Right hindlimb (tissue), 1 donor: ENCODE measurements at regions not wholly inside any gene's neighbourhood (a gene's known extent, or its start where the extent isn't known, plus 50 kb on each side); places are given as distances from the start of the nearest gene placed in this dataset.

Experiments used
- DNase-seq: peaks from one replicate; pipeline ENCODE4 v3.0.0-alpha.2; 2018

DNA sequence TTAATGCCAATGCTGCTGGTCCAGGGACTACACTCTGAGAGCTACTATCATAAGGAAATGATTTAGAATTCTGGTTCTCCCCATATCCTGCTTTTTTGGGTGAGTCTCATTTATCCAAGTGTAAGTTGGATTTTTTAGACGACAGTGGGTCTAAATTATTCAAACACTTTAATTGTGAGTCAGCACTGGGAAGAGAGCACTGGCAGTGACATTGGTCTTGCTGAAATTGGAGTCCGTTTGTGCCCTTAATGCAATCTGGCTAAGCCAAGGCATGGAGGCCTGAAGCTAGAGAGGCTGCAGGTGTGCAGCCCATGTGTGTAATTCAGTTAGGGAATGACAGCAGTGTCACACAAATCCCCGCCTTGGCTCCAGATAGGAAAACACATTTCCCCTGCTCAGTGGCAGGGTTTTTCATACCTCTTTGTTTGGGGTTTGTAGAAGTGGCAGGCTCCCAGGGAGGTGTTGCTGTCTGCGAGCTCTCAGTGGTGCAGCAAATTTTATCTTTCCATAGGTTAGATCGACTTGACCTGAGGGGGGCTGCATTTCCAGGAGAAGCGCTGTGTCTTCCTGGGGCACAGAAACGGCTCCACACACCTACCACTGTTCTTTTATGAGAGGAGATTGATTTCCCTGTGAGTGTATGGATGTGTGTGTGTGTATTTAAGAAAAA, 197.7 kb downstream of the CD47 start:
- DNase-seq = no peak

DNA sequence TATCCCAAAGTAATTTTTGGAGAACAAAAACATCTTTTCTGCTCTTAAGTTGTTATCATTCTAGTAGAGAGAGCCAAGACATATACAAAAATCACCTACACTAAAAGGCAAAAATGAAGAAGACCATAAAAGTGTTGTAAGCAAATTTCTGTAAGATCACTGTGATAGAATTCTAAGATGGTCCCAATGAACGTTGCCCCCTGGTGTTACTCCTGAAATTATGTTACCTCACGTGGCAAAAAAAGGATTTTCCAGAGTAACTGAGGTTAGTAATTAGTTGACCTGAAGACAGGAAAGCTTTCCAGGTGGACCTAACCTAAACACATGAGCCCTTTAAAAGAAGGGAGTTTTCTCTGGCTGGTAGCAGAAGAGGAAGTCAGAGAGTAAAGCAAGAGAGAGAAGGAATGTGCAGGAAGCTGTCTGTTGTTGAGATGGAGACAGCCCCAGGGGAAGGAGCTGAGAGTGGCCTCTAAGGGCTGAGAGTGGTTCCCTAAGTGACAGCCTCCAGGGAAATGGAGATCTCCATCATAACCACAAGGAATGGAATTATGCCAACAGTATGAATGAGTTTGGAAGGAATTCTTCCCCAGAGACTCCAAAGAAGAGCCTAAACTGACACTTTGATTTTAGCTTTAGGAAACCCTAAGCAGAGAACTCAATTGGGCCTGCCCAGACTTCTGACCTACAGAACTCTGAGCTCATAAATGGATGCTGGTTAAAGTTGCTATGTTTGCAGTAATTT, 205.9 kb downstream of the CD47 start:
- DNase-seq = no peak

DNA sequence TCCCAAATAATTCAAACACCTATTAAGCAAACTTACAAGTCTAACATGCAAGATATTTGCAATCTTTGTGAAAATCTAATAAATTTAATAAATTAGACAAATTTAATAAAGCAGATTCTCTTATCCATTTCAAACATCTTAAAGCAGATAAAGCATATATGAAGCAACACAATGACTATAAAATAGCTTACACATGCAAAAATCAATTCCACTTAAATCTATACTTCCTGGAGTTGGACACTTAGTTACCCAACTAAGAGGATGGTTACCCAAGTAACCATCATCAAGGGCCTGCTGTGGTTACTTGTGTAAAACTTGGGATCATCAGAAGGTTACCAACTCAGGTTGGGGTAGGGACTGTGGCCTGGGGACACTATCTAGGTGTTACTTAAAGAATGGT, 206.8 kb downstream of the CD47 start:
- no peak for DNase-seq

DNA sequence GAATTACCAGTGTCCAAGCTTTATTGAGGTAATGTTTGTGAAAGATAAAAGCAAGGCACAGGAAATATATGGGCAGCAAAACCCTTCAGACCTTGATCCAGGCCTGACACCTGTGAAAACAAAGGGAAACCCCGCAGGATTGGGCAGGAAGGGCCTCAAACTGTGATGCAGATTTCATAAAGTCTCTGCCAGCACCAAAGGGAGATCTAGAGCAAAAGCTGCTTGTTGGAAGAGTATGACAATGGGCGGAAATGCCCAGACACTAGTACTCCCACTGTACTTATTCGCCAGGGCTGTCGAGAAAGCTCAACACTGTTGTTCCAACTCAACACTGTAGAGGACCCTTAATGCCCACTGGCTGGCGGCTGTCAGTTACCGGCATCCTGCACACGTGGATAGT, 207.9 kb downstream of the CD47 start:
- no peak for DNase-seq

DNA sequence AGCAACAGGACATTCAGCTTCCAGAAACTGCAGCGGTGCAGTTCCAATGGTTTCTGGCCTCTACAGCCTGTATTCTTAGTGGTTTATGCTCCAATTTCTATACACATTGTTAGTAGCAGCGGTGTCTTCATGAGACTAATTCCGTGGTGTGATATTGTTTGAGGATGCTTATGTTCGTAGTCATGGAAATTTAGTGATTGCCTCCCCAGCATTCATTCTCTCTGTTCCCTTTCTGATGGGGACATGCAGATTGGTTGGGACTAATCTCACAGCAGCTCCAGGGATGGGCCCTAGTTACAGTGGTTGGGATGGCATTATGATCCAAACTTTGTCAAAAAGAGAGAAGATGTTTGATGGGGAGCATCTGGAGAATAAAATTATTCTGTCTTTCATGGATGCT, 208.6 kb downstream of the CD47 start:
- no peak for DNase-seq

DNA sequence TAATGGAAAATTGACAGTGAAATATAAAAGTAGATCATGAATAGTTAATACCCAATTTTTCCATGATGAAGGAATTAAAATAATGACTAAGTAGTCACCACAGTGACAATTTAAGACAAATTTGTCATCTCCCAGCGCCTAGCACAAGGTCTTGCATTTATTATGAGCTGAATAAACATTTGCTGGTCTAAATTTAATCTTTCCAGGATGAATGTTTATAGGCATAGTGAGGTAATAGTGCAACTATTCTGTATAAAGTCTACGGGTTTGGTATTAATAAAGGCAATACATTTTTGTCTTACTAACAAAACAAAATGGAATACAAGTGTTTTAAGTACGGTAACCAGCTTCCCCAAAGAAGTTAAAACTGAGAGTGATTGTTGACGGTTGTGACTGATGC, 209.3 kb downstream of the CD47 start:
- DNase-seq = no peak

DNA sequence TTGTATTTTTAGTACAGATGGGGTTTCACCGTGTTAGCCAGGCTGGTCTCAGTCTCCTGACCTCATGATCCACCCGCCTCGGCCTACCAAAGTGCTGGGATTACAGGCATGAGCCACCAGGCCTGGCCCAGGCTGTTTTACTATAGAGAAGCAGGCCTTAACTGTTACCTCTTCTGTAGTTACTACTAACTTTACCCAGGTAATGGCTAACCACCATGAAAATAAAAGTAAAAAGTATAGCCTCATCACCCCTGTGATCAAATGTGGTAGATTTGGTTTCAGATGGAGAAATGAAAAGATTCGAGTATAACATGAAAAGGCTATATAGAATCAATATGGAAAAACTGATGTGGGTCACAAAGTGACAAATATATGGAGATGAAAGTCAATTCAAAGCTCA, 210.1 kb downstream of the CD47 start:
- no peak for DNase-seq

DNA sequence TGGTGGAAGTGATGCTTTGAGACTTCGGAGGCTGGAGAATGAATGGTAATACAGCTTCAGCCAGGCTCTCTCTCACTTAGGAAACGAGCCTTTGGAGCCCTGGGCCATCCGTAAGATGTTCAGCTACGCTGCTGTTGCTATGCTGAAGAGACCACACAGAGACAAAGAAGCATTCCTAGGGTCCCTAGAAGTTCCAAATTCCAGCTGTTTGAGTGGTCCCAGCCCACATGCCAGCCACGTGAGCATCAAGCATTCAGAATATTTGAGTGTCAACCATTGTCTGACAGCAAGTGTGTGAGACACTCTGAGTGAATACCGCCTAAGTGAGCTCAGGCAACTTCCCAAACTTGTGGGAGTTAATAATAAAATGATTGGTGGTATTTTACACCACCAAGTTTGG, 212.9 kb downstream of the CD47 start:
- no peak for DNase-seq

DNA sequence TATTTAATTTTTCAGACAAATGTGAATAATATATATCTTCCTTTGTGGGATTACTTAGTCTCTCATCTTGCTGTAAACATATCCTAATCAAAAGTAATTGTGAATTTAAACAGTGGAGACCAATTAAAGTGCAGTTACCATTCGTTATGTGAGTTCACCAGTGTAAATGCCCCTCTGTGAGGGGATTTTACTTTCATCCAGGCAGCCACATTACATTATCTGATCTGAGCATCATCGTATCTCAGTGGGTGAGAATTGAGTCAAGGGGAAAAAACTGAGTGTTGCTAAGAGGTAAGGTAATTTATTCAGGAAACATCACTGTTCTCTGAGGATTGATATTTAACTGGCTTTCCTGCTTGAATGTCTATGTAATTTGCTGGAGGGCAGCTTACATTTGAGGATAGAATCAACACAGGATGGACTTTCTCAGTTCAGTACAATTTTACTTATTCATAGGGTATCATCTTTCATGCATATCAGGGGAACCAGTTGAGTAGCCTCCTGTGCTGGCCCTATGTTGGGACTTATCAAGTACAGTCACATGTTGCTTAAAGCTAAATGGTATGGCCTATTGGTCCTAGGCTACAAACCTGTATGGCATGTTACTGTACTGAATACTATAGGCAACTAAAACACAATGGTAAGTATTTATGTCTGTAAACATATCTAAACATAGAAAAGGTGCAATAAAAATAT, 219.7 kb downstream of the CD47 start:
- DNase-seq = no peak

DNA sequence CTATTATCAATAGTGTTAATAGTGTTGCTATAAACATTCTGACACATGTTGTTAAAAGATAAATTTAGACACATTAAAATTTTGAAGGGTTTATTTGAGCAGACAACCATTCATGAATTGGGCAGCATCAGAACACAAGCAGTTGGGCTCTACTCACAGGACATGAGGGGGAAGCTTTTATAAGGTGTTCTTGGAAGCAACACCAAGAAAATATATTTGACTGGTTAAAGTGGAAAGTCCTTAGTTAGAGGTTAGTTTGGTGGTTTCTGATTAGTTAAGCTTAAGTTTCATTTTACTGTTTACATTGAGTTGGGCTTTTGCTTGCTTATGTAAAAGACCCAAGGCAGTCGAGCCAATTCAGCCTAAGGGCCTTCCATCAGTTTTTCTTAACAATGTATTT, 220.7 kb downstream of the CD47 start:
- DNase-seq = no peak

DNA sequence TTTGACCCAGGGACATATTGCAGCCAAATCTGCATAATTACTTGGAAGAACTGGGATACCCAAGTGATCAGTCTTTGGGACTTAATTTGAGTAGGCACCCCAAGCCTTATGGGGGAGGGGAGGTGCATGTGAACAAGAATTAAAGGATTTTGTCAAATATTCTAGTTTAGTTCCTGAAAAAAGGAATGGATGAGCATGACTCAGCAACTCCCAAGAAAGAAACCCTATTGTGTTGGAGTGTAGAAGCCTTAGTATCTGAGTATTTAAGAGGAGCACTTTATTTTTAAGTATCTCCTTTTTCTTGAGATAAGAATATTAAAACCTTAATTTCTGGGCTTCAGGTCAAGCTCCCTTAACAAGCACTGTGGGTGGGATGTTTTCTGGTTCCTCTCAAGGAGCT, 222.4 kb downstream of the CD47 start:
- DNase-seq = no peak

DNA sequence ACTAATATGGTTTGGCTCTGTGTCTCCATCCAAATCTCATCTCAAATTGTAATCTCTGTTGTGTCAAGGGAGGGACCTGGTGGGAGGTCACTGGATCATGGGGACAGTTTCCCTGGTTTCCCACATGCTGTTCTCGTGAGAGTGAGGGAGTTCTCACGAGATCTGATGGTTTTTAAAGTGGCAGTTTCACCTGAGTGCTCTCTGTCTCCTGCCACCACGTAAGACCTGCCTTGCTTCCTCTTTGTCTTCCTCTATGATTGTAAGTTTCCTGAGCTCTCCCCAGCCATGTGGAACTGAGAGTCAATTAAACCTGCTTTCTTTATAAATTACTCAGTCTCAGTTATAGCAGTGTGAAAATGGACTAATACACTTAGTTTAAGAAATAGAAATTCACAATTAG, 228.9 kb downstream of the CD47 start:
- no peak for DNase-seq

DNA sequence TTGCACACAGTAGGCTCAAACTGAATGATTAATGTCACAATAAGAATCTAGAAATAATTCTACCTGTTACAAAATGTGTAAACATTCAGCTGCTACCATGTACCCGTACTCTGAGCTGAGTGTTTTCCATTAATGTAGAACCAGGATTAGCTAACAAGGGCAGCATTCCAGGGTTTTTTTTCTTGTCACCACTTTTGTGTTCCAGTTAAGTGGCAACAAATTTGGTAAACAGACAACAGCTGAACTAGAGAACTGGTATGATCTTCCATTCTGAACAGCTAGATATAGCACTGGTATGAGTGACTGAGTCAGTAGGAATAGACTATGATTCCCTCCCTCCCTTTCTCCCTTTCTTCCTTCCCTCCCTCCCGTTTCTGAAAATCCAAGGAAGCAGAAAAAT, 229.4 kb downstream of the CD47 start:
- no peak for DNase-seq
